Trophoblast cell (in vitro differentiated cells and primary cell): ENCODE measurements at regions not wholly inside any gene's neighbourhood (a gene's known extent, or its start where the extent isn't known, plus 50 kb on each side); places are given as distances from the start of the nearest gene placed in this dataset.
"Not testable (repeated sequence)": the region's sequence is repeated elsewhere in the genome, so short reads cannot be mapped to it uniquely, and the experiment has no call there.

Experiments
- DNase-seq, 2 donors: peaks; one replicate each; pipeline ENCODE4 v3.0.0-alpha.2; 2016
- H2AFZ ChIP-seq: 2 replicates; pipeline ENCODE4 v1.6.1; 2013; ENCODE audit warnings: low read length, moderate library complexity, mild to moderate bottlenecking; ENCODE audit not compliant: insufficient read depth, poor library complexity
- H2AK5ac ChIP-seq: 2 replicates; pipeline ENCODE4 v1.6.1; 2013; ENCODE audit warnings: mild to moderate bottlenecking, low read length
- H2BK120ac ChIP-seq: 2 replicates; pipeline ENCODE4 v1.6.1; 2013; ENCODE audit warnings: low read length, mild to moderate bottlenecking, moderate library complexity; ENCODE audit not compliant: insufficient read depth, poor library complexity
- H2BK12ac ChIP-seq: 2 replicates; pipeline ENCODE4 v1.6.1; 2013; ENCODE audit warnings: mild to moderate bottlenecking, low read length, moderate library complexity
- H2BK5ac ChIP-seq: 2 replicates; pipeline ENCODE4 v1.6.1; 2013; ENCODE audit warnings: low read length, low read depth, moderate library complexity, mild to moderate bottlenecking; ENCODE audit not compliant: poor library complexity
- H3K14ac ChIP-seq: 2 replicates; pipeline ENCODE4 v1.6.1; 2013; ENCODE audit warnings: mild to moderate bottlenecking, low read length
- H3K18ac ChIP-seq: 2 replicates; pipeline ENCODE4 v1.6.1; 2013; ENCODE audit warnings: mild to moderate bottlenecking, low read length
- H3K23ac ChIP-seq: 2 replicates; pipeline ENCODE4 v1.6.1; 2013; ENCODE audit warnings: low read length
- H3K27ac ChIP-seq: 2 replicates; pipeline ENCODE4 v1.5.1; 2013; ENCODE audit warnings: low read depth, mild to moderate bottlenecking, inconsistent platforms, low read length, moderate library complexity
- H3K27me3 ChIP-seq: 2 replicates; pipeline ENCODE4 v1.6.1; 2013; ENCODE audit warnings: inconsistent platforms, mild to moderate bottlenecking, low read length, moderate library complexity; ENCODE audit not compliant: insufficient read depth
- H3K36me3 ChIP-seq, 2 experiments: 1 replicate in 1 of 2; 2 replicates in 1 of 2; pipeline ENCODE4 v1.6.1; 2013; ENCODE audit warnings: low read length in 2 of 2, mild to moderate bottlenecking in 2 of 2, moderate library complexity in 1 of 2; ENCODE audit not compliant: insufficient read depth in 2 of 2, control insufficient read depth in 1 of 2
- H3K4ac ChIP-seq: 2 replicates; pipeline ENCODE4 v1.6.1; 2013; ENCODE audit warnings: low read depth, mild to moderate bottlenecking, low read length, moderate library complexity
- H3K4me1 ChIP-seq, 2 experiments: 1 replicate in 1 of 2; 2 replicates in 1 of 2; pipeline ENCODE4 v1.6.1; 2013; ENCODE audit warnings: low read length in 2 of 2, mild to moderate bottlenecking in 2 of 2, moderate library complexity in 1 of 2; ENCODE audit not compliant: insufficient read depth in 2 of 2, control insufficient read depth in 1 of 2
- H3K4me2 ChIP-seq: 2 replicates; pipeline ENCODE4 v1.6.1; 2013; ENCODE audit warnings: inconsistent platforms, mild to moderate bottlenecking, low read length, moderate library complexity
- H3K4me3 ChIP-seq: 2 replicates; pipeline ENCODE4 v1.5.1; 2013; ENCODE audit warnings: mild to moderate bottlenecking, low read depth, low read length, inconsistent platforms
- H3K79me1 ChIP-seq: one replicate; pipeline ENCODE4 v1.6.1; 2013; ENCODE audit warnings: low read length
- H3K79me2 ChIP-seq: 2 replicates; pipeline ENCODE4 v1.6.1; 2013; ENCODE audit warnings: low read length, mild to moderate bottlenecking; ENCODE audit not compliant: control insufficient read depth, insufficient read depth, poor library complexity
- H3K9ac ChIP-seq: 2 replicates; pipeline ENCODE4 v1.6.1; 2013; ENCODE audit warnings: mild to moderate bottlenecking, low read length
- H3K9me3 ChIP-seq: 2 replicates; pipeline ENCODE4 v1.6.1; 2013; ENCODE audit warnings: low read depth, mild to moderate bottlenecking, control low read depth, inconsistent platforms, low read length; ENCODE audit not compliant: insufficient read depth
- H4K12ac ChIP-seq: 2 replicates; pipeline ENCODE4 v1.6.1; 2013; ENCODE audit warnings: low read depth, mild to moderate bottlenecking, low read length, moderate library complexity
- H4K8ac ChIP-seq: 2 replicates; pipeline ENCODE4 v1.6.1; 2013; ENCODE audit warnings: low read depth, mild to moderate bottlenecking, low read length, moderate library complexity
- H4K91ac ChIP-seq: one replicate; pipeline ENCODE4 v1.6.1; 2013; ENCODE audit warnings: low read depth, mild to moderate bottlenecking, low read length, moderate library complexity
- WGBS: extraction: QIAGEN DNeasy Blood & Tissue Kit; methylation state at CpG from one replicate; pipeline ENCODE4 v1.1.7; 2013; ENCODE audit warnings: missing lambda C conversion rate; ENCODE audit not compliant: insufficient read length, insufficient coverage; ENCODE audit errors: extremely low coverage; 5-methylcytosine and 5-hydroxymethylcytosine counted together

DNA sequence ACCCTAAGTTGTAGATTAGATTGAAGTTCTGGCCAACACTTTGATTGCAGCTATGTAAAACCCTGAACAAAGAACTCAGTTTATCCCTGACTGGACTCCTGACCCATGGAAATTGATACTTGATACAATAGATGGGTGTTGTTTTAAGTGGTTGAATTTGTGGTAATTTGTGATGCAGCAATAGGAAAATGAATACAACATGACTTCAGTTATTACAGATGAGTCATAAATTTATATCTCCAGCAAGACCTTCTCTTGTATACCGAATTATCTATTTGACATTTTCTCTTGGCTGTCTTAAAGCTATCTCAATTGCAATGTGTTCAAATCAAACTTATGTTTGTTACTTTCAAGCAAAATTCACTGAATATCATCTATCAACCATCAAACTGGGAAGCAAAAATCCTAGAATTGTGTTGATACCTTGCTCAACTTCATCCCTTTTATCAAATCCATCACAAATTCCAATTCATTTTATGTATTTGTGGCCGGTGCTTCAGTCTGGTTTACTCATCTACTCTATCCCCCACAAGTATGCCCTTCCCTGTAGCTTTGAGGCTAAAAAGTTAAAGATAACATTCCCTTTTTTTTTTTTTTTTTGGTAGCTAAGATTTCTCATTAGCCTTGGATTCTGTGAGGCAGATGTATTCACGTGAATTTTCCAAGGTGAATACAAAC, 129.4 kb upstream of the CENPW start:
- no peak overlapping the region for H3K14ac ChIP-seq
- H3K18ac ChIP-seq, result no peak overlapping the region
- H3K4me2 ChIP-seq, result no peak overlapping the region

DNA sequence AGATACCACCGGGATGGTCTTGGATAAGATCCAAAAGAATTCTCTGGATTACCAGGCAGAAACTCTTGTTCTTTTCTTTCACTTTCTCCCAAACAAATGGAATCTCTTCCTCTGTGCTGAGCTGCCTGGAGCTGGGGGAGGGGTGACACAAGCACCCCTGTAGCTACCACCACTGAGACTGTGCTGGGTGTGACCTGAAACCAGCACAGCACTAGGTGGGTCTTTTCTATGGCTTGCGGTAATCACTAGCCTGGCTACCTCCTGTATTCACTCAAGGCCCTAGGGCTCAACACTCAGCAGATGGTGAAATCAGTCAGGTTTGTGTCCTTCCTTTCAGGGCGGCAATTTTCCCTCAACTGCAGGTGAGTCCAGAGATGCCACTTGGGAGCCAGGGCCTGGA, 122.4 kb upstream of the CENPW start:
- no peak overlapping the region for H4K12ac ChIP-seq
- H3K4me3 ChIP-seq, result no peak overlapping the region
- no peak overlapping the region for H2AFZ ChIP-seq
- no peak overlapping the region for H4K8ac ChIP-seq
- no peak overlapping the region for H3K4me2 ChIP-seq
- H2AK5ac ChIP-seq, result no peak overlapping the region
- H3K23ac ChIP-seq, result no peak overlapping the region
- H3K14ac ChIP-seq, result no peak overlapping the region
- no peaks in the 10 kb centered on the region for H3K79me2 ChIP-seq
- H4K91ac ChIP-seq, result no peak overlapping the region
- no CpG with 5 or more reads among the region's 3 CpGs for WGBS
- H2BK5ac ChIP-seq, result no peak overlapping the region
- no peaks in the 10 kb centered on the region for H3K27me3 ChIP-seq
- H2BK120ac ChIP-seq, result no peak overlapping the region
- H3K4me1 ChIP-seq, result no peaks in the 10 kb centered on the region
- H3K18ac ChIP-seq, result no peak overlapping the region
- H3K36me3 ChIP-seq, result no peaks in the 10 kb centered on the region
- H3K4ac ChIP-seq, result no peak overlapping the region
- no peak overlapping the region for H2BK12ac ChIP-seq
- DNase-seq, result no peak
- H3K27ac ChIP-seq, result no peak overlapping the region
- no peak overlapping the region for H3K9ac ChIP-seq
- no peaks in the 10 kb centered on the region for H3K79me1 ChIP-seq
- no peaks in the 10 kb centered on the region for H3K9me3 ChIP-seq

More for the DNA sequence above, 129.4 kb upstream of the CENPW start:
- no peak for DNase-seq
- Histone ChIP-seq H3K4me1 (no peaks in the 10 kb centered on the region), H3K79me1 (no peaks in the 10 kb centered on the region), H3K23ac (no peak overlapping the region), H3K4ac (no peak overlapping the region), H4K8ac (no peak overlapping the region), H3K4me3 (no peak overlapping the region), H3K9ac (no peak overlapping the region), H2AK5ac (no peak overlapping the region), H2BK12ac (no peak overlapping the region), H3K9me3 (no peaks in the 10 kb centered on the region), H4K12ac (no peak overlapping the region), H2BK120ac (no peak overlapping the region), H3K79me2 (no peaks in the 10 kb centered on the region), H3K36me3 (no peaks in the 10 kb centered on the region), H2AFZ (no peak overlapping the region), H3K27ac (no peak overlapping the region), H4K91ac (no peak overlapping the region), H2BK5ac (no peak overlapping the region), H3K27me3 (no peaks in the 10 kb centered on the region)
- no CpG with 5 or more reads among the region's 3 CpGs for WGBS

DNA sequence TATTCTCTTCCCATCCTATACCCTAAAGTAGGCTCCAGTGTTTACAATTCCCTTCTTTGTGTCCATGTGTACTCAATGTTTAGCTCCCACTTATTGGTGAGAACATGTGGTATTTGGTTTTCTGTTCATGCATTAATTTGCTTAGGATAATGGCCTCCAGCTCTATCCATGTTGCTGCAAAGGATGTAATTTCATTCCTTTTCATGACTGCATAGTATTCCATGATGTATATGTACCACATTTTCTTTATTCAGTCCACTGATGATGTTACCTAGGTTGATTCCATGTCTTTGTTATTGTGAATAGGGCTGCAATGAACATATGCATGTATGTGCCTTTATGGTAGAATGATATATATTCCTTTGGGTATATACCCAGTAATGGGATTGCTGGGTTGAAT, 119.0 kb upstream of the CENPW start:
- not testable (repeated sequence) for H2BK120ac ChIP-seq, H3K9ac ChIP-seq, H3K36me3 ChIP-seq, H3K23ac ChIP-seq, DNase-seq, H3K9me3 ChIP-seq, H3K27ac ChIP-seq, H3K4me1 ChIP-seq, H3K18ac ChIP-seq, H4K8ac ChIP-seq, H3K14ac ChIP-seq, H3K4ac ChIP-seq, H3K27me3 ChIP-seq, H2BK12ac ChIP-seq, H3K79me1 ChIP-seq, H4K12ac ChIP-seq, H3K4me3 ChIP-seq, H4K91ac ChIP-seq, H2AFZ ChIP-seq, H3K79me2 ChIP-seq, H3K4me2 ChIP-seq, H2AK5ac ChIP-seq, H2BK5ac ChIP-seq

DNA sequence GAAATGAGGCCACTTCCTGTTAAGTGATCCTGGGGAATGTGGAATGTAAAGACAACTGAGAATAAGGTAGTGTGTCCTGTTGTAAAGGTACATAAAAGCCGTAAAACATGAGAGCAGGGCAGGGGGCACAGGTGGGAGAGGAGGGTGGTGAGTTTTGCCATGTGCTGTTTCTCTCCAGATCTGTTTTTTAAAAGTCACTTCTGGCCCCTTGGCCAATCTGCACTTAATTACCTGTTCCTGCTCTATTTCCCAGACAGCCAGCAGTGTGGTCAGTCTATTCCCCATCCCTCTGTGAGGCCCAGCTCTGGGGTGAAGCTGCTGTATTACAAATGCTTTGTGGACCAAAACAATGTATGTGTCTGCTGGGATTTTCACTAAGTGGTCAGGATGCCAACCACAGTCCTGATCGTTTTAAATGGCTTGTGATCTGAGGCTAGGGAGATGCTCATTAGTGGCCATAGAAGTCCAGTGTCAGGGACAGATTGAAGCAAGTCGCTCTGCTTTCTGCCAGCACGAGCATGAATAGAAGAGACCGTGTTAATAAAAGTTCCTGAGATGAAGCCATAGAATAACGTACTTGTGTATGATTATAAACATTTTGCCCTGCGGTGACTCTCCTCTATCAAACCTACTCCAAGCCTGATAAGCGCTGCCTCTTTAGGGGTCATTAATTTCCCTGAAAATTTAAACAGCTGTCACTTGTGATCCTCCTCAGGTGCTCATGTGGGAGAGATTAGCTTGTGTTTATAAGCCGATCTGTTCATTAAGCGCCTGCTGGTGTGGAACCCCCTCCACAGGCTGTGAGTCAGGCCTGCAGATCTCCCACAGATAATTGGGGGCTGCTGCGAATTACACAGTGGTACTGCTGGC, 111.8 kb upstream of the CENPW start:
- Histone ChIP-seq H3K4me3 (no peak overlapping the region), H3K79me2 (no peaks in the 10 kb centered on the region), H3K4me1 (peaks cover 2% of the 10 kb centered on the region in 2 experiments), H2BK12ac (no peak overlapping the region), H2BK120ac (peak overlapping the region; percentile 24), H3K9me3 (peaks cover 3% of the 10 kb centered on the region), H4K91ac (peak overlapping the region; percentile 16), H3K27ac (no peak overlapping the region), H3K23ac (no peak overlapping the region), H3K27me3 (no peaks in the 10 kb centered on the region), H3K79me1 (no peaks in the 10 kb centered on the region), H4K12ac (no peak overlapping the region), H4K8ac (no peak overlapping the region), H2AFZ (no peak overlapping the region), H3K4me2 (no peak overlapping the region), H3K18ac (no peak overlapping the region), H3K14ac (no peak overlapping the region), H3K9ac (no peak overlapping the region), H3K36me3 (no peaks in the 10 kb centered on the region), H2BK5ac (no peak overlapping the region), H3K4ac (no peak overlapping the region), H2AK5ac (no peak overlapping the region)
- no peak for DNase-seq
- WGBS, result no CpG with 5 or more reads among the region's 11 CpGs
